ENCODE measurements at regions not wholly inside any gene's neighbourhood (a gene's known extent, or its start where the extent isn't known, plus 50 kb on each side); places are given as distances from the start of the nearest gene placed in this dataset.

- H3K79me2 ChIP-seq (ENCODE audit: control insufficient read depth, insufficient read depth, low read length): no peaks in the 10 kb centered on the region
- no peak overlapping the region for H3K4me3 ChIP-seq
- no peaks in the 10 kb centered on the region for H4K20me1 ChIP-seq (ENCODE audit: control insufficient read depth, insufficient read depth)
- ATAC-seq (no peak), FAIRE-seq (no peak), DNase-seq (ENCODE audit: low read depth, low spot score) (no peak)
- WGBS (ENCODE audit: insufficient coverage, insufficient replicate concordance, low lambda C conversion rate, missing lambda C conversion rate): 100% methylated on average over 2 of the region's 2 CpGs
- H2AFZ ChIP-seq (ENCODE audit: control insufficient read depth, low read depth, low read length): no peak overlapping the region
- H3K36me3 ChIP-seq (ENCODE audit: control insufficient read depth in 2 of 2, insufficient read depth in 2 of 2, low read length in 1 of 2): no peaks in the 10 kb centered on the region
- peak overlapping the region; percentile 63 for H3K27ac ChIP-seq (ENCODE audit: control insufficient read depth, insufficient read depth)
- SMC1A ChIA-PET (ENCODE audit: uncharacterized antibody, unreplicated experiment): interaction anchor here (0.8 to 5.9 kb wide), 14 partner anchors 10 to 161 kb away, joined by 3 to 55 read pairs (median 4); no protein-coding TSS in a partner anchor
- H3K9me3 ChIP-seq (replicated peaks; ENCODE audit: control insufficient read depth, insufficient read depth, low read length): no peaks in the 10 kb centered on the region
- H3K4me1 ChIP-seq (ENCODE audit: control insufficient read depth, insufficient read depth, low read length): peaks cover 43% of the 10 kb centered on the region
- CTCF ChIA-PET: interaction anchor here (0.6 to 4.0 kb wide), 8 partner anchors 10 to 785 kb away, joined by 3 to 27 read pairs (median 5); no protein-coding TSS in a partner anchor
- peak overlapping the region; percentile 23; the same call in 1 of the 2 replicates for H3K4me2 ChIP-seq (ENCODE audit: control insufficient read depth, insufficient read depth)
- no TSS peak for BruUV-seq (replicated peaks)
- intact Hi-C loops (cut with micrococcal nuclease; ENCODE audit: unreplicated experiment): loop anchor here (1.0 to 5.0 kb wide), 5 partner anchors 47 to 275 kb away; no protein-coding TSS in a partner anchor
- in situ Hi-C loops (cut with MboI): no loop called here
- RAD21 ChIA-PET (ENCODE audit: unreplicated experiment): interaction anchor here (0.7 to 3.8 kb wide), 9 partner anchors 10 to 274 kb away, joined by 3 to 31 read pairs (median 4); no protein-coding TSS in a partner anchor
- no peak for TF ChIP-seq SMAD5 (IDR thresholded peaks at IDR 0.05; ENCODE audit: low read depth)
- TF ChIP-seq PML (IDR thresholded peaks at IDR 0.05; ENCODE audit: low read length): no peak
- TF ChIP-seq NR2F1 (conservative IDR thresholded peaks at IDR 0.05): no peak
- no peak for TF ChIP-seq ATF2 (IDR thresholded peaks at IDR 0.05; ENCODE audit: low read length)
- TF ChIP-seq NR2C2 (IDR thresholded peaks at IDR 0.05; ENCODE audit: borderline replicate concordance, control insufficient read depth, insufficient read length, low read depth): no peak
- TF ChIP-seq, protein P1, sequence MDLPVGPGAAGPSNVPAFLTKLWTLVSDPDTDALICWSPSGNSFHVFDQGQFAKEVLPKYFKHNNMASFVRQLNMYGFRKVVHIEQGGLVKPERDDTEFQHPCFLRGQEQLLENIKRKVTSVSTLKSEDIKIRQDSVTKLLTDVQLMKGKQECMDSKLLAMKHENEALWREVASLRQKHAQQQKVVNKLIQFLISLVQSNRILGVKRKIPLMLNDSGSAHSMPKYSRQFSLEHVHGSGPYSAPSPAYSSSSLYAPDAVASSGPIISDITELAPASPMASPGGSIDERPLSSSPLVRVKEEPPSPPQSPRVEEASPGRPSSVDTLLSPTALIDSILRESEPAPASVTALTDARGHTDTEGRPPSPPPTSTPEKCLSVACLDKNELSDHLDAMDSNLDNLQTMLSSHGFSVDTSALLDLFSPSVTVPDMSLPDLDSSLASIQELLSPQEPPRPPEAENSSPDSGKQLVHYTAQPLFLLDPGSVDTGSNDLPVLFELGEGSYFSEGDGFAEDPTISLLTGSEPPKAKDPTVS (IDR thresholded peaks at IDR 0.05; ENCODE audit: low read depth, low read length): no peak
- no peak for TF ChIP-seq KLF5 (IDR thresholded peaks at IDR 0.05; ENCODE audit: partially characterized antibody)
- TF ChIP-seq USF2 (IDR thresholded peaks at IDR 0.05; ENCODE audit: borderline replicate concordance, low read depth, low read length): no peak
- no peak for TF ChIP-seq JUND (IDR thresholded peaks at IDR 0.05; ENCODE audit: low read depth, low read length)
- no peak for TF ChIP-seq ZNF384 (IDR thresholded peaks at IDR 0.05; ENCODE audit: borderline replicate concordance, low read depth, low read length)
- TF ChIP-seq SUPT20H (IDR thresholded peaks at IDR 0.05; ENCODE audit: borderline replicate concordance, control insufficient read depth, low read depth, low read length): no peak
- no peak for TF ChIP-seq SRF (IDR thresholded peaks at IDR 0.05; ENCODE audit: low read depth in 2 of 2, low read length in 2 of 2)
- TF ChIP-seq MTA3 (IDR thresholded peaks at IDR 0.05; ENCODE audit: borderline replicate concordance, low read length): no peak
- no peak for TF ChIP-seq BHLHE40 (IDR thresholded peaks at IDR 0.05; ENCODE audit: borderline replicate concordance in 1 of 2, low read depth in 2 of 2, low read length in 1 of 2)
- no peak for TF ChIP-seq LARP7 (IDR thresholded peaks at IDR 0.05)
- TF ChIP-seq ATF3 (IDR thresholded peaks at IDR 0.05; ENCODE audit: borderline replicate concordance, extremely low read depth, low read depth, low read length): no peak
- TF ChIP-seq YY1 (IDR thresholded peaks at IDR 0.05; ENCODE audit: low read depth, low read length): no peak
- no peak for TF ChIP-seq ZNF274 (IDR thresholded peaks at IDR 0.05; ENCODE audit: insufficient read depth, insufficient read length)
- no peaks in the 10 kb centered on the region for H3K27me3 ChIP-seq (replicated peaks in 1 of 2; ENCODE audit: control insufficient read depth in 2 of 2, insufficient read depth in 2 of 2, low read length in 1 of 2)
- H3K9ac ChIP-seq (ENCODE audit: control insufficient read depth, insufficient read depth, low read length): peak overlapping the region; percentile 18; the same call in 1 of the 2 replicates
- POLR2A ChIA-PET: interaction anchor here (0.6 to 2.0 kb wide), 5 partner anchors 13 to 210 kb away, joined by 3 to 7 read pairs (median 3); no protein-coding TSS in a partner anchor
Measured at GRCh38 chr4:113821856-113822255, 60.3 kb upstream of the CAMK2D start.
